ENCODE measurements at regions not wholly inside any gene's neighbourhood (a gene's known extent, or its start where the extent isn't known, plus 50 kb on each side); places are given as distances from the start of the nearest gene placed in this dataset.
"Not testable (repeated sequence)": the region's sequence is repeated elsewhere in the genome, so short reads cannot be mapped to it uniquely, and the experiment has no call there.

- WGBS, 2 experiments (ENCODE audit: extremely low coverage in 1 of 2, insufficient coverage in 1 of 2, insufficient read length in 1 of 2, insufficient replicate concordance in 2 of 2, low coverage in 1 of 2, low lambda C conversion rate in 2 of 2, missing lambda C conversion rate in 1 of 2), result 83% methylated on average over 8 of the region's 10 CpGs; no CpG with 5 or more reads in 1 of the 2 experiments
- H3K18ac ChIP-seq (ENCODE audit: extremely low read depth, low read length); H3K4me2 ChIP-seq (ENCODE audit: insufficient read depth in 1 of 2, low read depth in 2 of 2, low read length in 2 of 2); H2BK120ac ChIP-seq (replicated peaks; ENCODE audit: low read depth, low read length); H2BK5ac ChIP-seq (ENCODE audit: low read depth, low read length); H4K91ac ChIP-seq (replicated peaks; ENCODE audit: insufficient read length, low read length); H3K27ac ChIP-seq (ENCODE audit: low read depth, low read length); H2BK20ac ChIP-seq (ENCODE audit: low read length); H2AFZ ChIP-seq (ENCODE audit: low read length); H3K9ac ChIP-seq (replicated peaks in 1 of 4; ENCODE audit: extremely low read depth in 1 of 4, low read depth in 3 of 4, low read length in 3 of 4); H4K8ac ChIP-seq (ENCODE audit: extremely low read depth, insufficient read depth, low read length); H3K23ac ChIP-seq (ENCODE audit: insufficient read length); H4K20me1 ChIP-seq (replicated peaks in 1 of 2; ENCODE audit: control insufficient read depth in 1 of 2, insufficient read depth in 2 of 2, low read length in 2 of 2); H3K36me3 ChIP-seq (ENCODE audit: control insufficient read depth in 2 of 4, insufficient read depth in 4 of 4, low read length in 3 of 4); H3K23me2 ChIP-seq (ENCODE audit: low read depth, low read length); POLR2A ChIA-PET (ENCODE audit: partially characterized antibody); H3K4ac ChIP-seq (replicated peaks; ENCODE audit: insufficient read length, low read depth, low read length); FAIRE-seq; H2BK12ac ChIP-seq (ENCODE audit: low read depth, low read length); H3K4me1 ChIP-seq (replicated peaks in 1 of 4; ENCODE audit: control insufficient read depth in 3 of 4, insufficient read depth in 4 of 4, low read length in 3 of 4); H3K56ac ChIP-seq (replicated peaks; ENCODE audit: insufficient read length, low read depth, low read length); DNase-seq (ENCODE audit: low read depth in 1 of 2, low spot score in 2 of 2); H3K27me3 ChIP-seq (replicated peaks in 1 of 4; ENCODE audit: control insufficient read depth in 3 of 4, extremely low read depth in 1 of 4, insufficient read depth in 3 of 4, low read length in 3 of 4); H4K5ac ChIP-seq (ENCODE audit: insufficient read length, low read depth, low read length); H3K79me1 ChIP-seq (ENCODE audit: low read depth, low read length); H2AK5ac ChIP-seq (ENCODE audit: low read depth, low read length); CTCF ChIA-PET (ENCODE audit: partially characterized antibody); H3K79me2 ChIP-seq (ENCODE audit: control insufficient read depth in 1 of 2, insufficient read depth in 2 of 2, low read length in 2 of 2); H3K14ac ChIP-seq (ENCODE audit: insufficient read length); H2BK15ac ChIP-seq (ENCODE audit: low read length); H3K4me3 ChIP-seq (ENCODE audit: extremely low read depth in 1 of 4, insufficient read depth in 2 of 4, low read depth in 3 of 4, low read length in 4 of 4): not testable (repeated sequence)
- peaks cover 3 to 72% of the 10 kb centered on the region in 2 experiments; a peak in 3 of 4 replicates for H3K9me3 ChIP-seq (ENCODE audit: insufficient read depth in 2 of 2, low read depth in 1 of 2, low read length in 1 of 2)
Observed at GRCh38 chr7:63576421-63576820, 422.2 kb upstream of the ZNF722 start.

- DNase-seq (ENCODE audit: low read depth in 1 of 2, low spot score in 2 of 2); H4K20me1 ChIP-seq (replicated peaks in 1 of 2; ENCODE audit: control insufficient read depth in 1 of 2, insufficient read depth in 2 of 2, low read length in 2 of 2); H2AFZ ChIP-seq (ENCODE audit: low read length); H3K23me2 ChIP-seq (ENCODE audit: low read depth, low read length); H2BK15ac ChIP-seq (ENCODE audit: low read length); H3K4me2 ChIP-seq (ENCODE audit: insufficient read depth in 1 of 2, low read depth in 2 of 2, low read length in 2 of 2); H3K9ac ChIP-seq (replicated peaks in 1 of 4; ENCODE audit: extremely low read depth in 1 of 4, low read depth in 3 of 4, low read length in 3 of 4); H3K4me1 ChIP-seq (replicated peaks in 1 of 4; ENCODE audit: control insufficient read depth in 3 of 4, insufficient read depth in 4 of 4, low read length in 3 of 4); H3K27me3 ChIP-seq (replicated peaks in 1 of 4; ENCODE audit: control insufficient read depth in 3 of 4, extremely low read depth in 1 of 4, insufficient read depth in 3 of 4, low read length in 3 of 4); H2BK20ac ChIP-seq (ENCODE audit: low read length); H2BK120ac ChIP-seq (replicated peaks; ENCODE audit: low read depth, low read length); H3K4ac ChIP-seq (replicated peaks; ENCODE audit: insufficient read length, low read depth, low read length); H4K91ac ChIP-seq (replicated peaks; ENCODE audit: insufficient read length, low read length); H4K8ac ChIP-seq (ENCODE audit: extremely low read depth, insufficient read depth, low read length); POLR2A ChIA-PET (ENCODE audit: partially characterized antibody); H4K5ac ChIP-seq (ENCODE audit: insufficient read length, low read depth, low read length); H3K14ac ChIP-seq (ENCODE audit: insufficient read length); H3K27ac ChIP-seq (ENCODE audit: low read depth, low read length); H3K18ac ChIP-seq (ENCODE audit: extremely low read depth, low read length); H2BK12ac ChIP-seq (ENCODE audit: low read depth, low read length); CTCF ChIA-PET (ENCODE audit: partially characterized antibody); H2BK5ac ChIP-seq (ENCODE audit: low read depth, low read length); H2AK5ac ChIP-seq (ENCODE audit: low read depth, low read length); H3K4me3 ChIP-seq (ENCODE audit: extremely low read depth in 1 of 4, insufficient read depth in 2 of 4, low read depth in 3 of 4, low read length in 4 of 4); H3K56ac ChIP-seq (replicated peaks; ENCODE audit: insufficient read length, low read depth, low read length); H3K23ac ChIP-seq (ENCODE audit: insufficient read length); H3K79me2 ChIP-seq (ENCODE audit: control insufficient read depth in 1 of 2, insufficient read depth in 2 of 2, low read length in 2 of 2); FAIRE-seq; H3K36me3 ChIP-seq (ENCODE audit: control insufficient read depth in 2 of 4, insufficient read depth in 4 of 4, low read length in 3 of 4); H3K79me1 ChIP-seq (ENCODE audit: low read depth, low read length): not testable (repeated sequence)
- WGBS, 2 experiments (ENCODE audit: extremely low coverage in 1 of 2, insufficient coverage in 1 of 2, insufficient read length in 1 of 2, insufficient replicate concordance in 2 of 2, low coverage in 1 of 2, low lambda C conversion rate in 2 of 2, missing lambda C conversion rate in 1 of 2), result 85% methylated on average over 3 of the region's 5 CpGs; no CpG with 5 or more reads in 1 of the 2 experiments
- peaks cover 3 to 71% of the 10 kb centered on the region in 2 experiments; a peak in 3 of 4 replicates for H3K9me3 ChIP-seq (ENCODE audit: insufficient read depth in 2 of 2, low read depth in 1 of 2, low read length in 1 of 2)
Observed at GRCh38 chr7:63577066-63577465, 421.6 kb upstream of the ZNF722 start.
